Skeletal muscle tissue (tissue), 3 donors: ENCODE measurements at regions not wholly inside any gene's neighbourhood (a gene's known extent, or its start where the extent isn't known, plus 50 kb on each side); places are given as distances from the start of the nearest gene placed in this dataset.

Experiments used
- H3K27ac ChIP-seq: one replicate; pipeline ENCODE4 v1.7.0; 2013; ENCODE audit warnings: mild to moderate bottlenecking, low read depth, low read length, inconsistent platforms
- H3K27me3 ChIP-seq, 3 donors: one replicate each; pipeline ENCODE4 v1.7.0; 2013; ENCODE audit warnings: low read length in 3 of 3; ENCODE audit not compliant: control insufficient read depth in 3 of 3, insufficient read depth in 3 of 3
- H3K36me3 ChIP-seq, 3 donors: one replicate each; pipeline ENCODE4 v1.7.0; 2013; ENCODE audit warnings: low read length in 3 of 3; ENCODE audit not compliant: control insufficient read depth in 3 of 3, insufficient read depth in 3 of 3
- H3K4me1 ChIP-seq, 3 donors: one replicate each; pipeline ENCODE4 v1.7.0; 2013; ENCODE audit warnings: low read length in 3 of 3, mild to moderate bottlenecking in 3 of 3; ENCODE audit not compliant: control insufficient read depth in 3 of 3, insufficient read depth in 3 of 3
- H3K4me3 ChIP-seq, 3 donors: one replicate each; pipeline ENCODE4 v1.7.0; 2013; ENCODE audit warnings: low read length in 3 of 3
- H3K9ac ChIP-seq, 3 donors: one replicate each; pipeline ENCODE4 v1.7.0; 2013; ENCODE audit warnings: low read length in 3 of 3, mild to moderate bottlenecking in 3 of 3, moderate library complexity in 2 of 3, low read depth in 1 of 3
- H3K9me3 ChIP-seq, 3 donors: one replicate each; pipeline ENCODE4 v1.7.0; 2013; ENCODE audit warnings: low read length in 3 of 3; ENCODE audit not compliant: control insufficient read depth in 3 of 3
- donor health status: Osteomylitis.

GRCh38 chr7:26609532-26609931, 254.9 kb downstream of the SKAP2 start:
- no peaks in the 10 kb centered on the region for H3K9me3 ChIP-seq
- no peaks in the 10 kb centered on the region for H3K36me3 ChIP-seq
- H3K4me3 ChIP-seq = no peak overlapping the region
- H3K27me3 ChIP-seq = peaks cover 0 to 7% (median 0%) of the 10 kb centered on the region in 3 donors
- H3K27ac ChIP-seq = no peak overlapping the region
- H3K9ac ChIP-seq = no peak overlapping the region
- no peaks in the 10 kb centered on the region for H3K4me1 ChIP-seq

- no peak overlapping the region for H3K9ac ChIP-seq
- no peaks in the 10 kb centered on the region for H3K9me3 ChIP-seq
- H3K27ac ChIP-seq = no peak overlapping the region
- peaks cover 0 to 7% (median 0%) of the 10 kb centered on the region in 3 donors for H3K27me3 ChIP-seq
- H3K4me1 ChIP-seq = no peaks in the 10 kb centered on the region
- H3K4me3 ChIP-seq = no peak overlapping the region
- no peaks in the 10 kb centered on the region for H3K36me3 ChIP-seq
Measured at GRCh38 chr7:26612742-26613141, 251.6 kb downstream of the SKAP2 start.

- Histone ChIP-seq H3K9me3 (no peaks in the 10 kb centered on the region), H3K4me1 (no peaks in the 10 kb centered on the region)
Measured at GRCh38 chr7:26614503-26614902, 249.9 kb downstream of the SKAP2 start.

GRCh38 chr7:26616235-26616634, 248.2 kb downstream of the SKAP2 start:
- no peaks in the 10 kb centered on the region for H3K9me3 ChIP-seq
- no peaks in the 10 kb centered on the region for H3K4me1 ChIP-seq
- H3K4me3 ChIP-seq = no peak overlapping the region
- no peak overlapping the region for H3K9ac ChIP-seq
- H3K27me3 ChIP-seq = peaks cover 0 to 5% (median 0%) of the 10 kb centered on the region in 3 donors
- no peak overlapping the region for H3K27ac ChIP-seq
- no peaks in the 10 kb centered on the region for H3K36me3 ChIP-seq

More at GRCh38 chr7:26614503-26614902, 249.9 kb downstream of the SKAP2 start:
- Histone ChIP-seq H3K36me3 (no peaks in the 10 kb centered on the region), H3K4me3 (no peak overlapping the region), H3K27ac (no peak overlapping the region), H3K9ac (no peak overlapping the region), H3K27me3 (peaks cover 0 to 11% (median 0%) of the 10 kb centered on the region in 3 donors)

GRCh38 chr7:26617066-26617465, 247.3 kb downstream of the SKAP2 start:
- Histone ChIP-seq H3K9ac (no peak overlapping the region), H3K4me3 (no peak overlapping the region), H3K36me3 (no peaks in the 10 kb centered on the region), H3K9me3 (no peaks in the 10 kb centered on the region), H3K4me1 (no peaks in the 10 kb centered on the region), H3K27ac (no peak overlapping the region), H3K27me3 (peaks cover 0 to 3% (median 0%) of the 10 kb centered on the region in 3 donors)
